AG09309 (cell line): ENCODE measurements at regions not wholly inside any gene's neighbourhood (a gene's known extent, or its start where the extent isn't known, plus 50 kb on each side); places are given as distances from the start of the nearest gene placed in this dataset.

Source experiments
- DNase-seq: peaks from one replicate; pipeline ENCODE4 v3.0.0-alpha.2; 2010; ENCODE audit warnings: low read depth
- H3K4me3 ChIP-seq: 2 replicates; pipeline ENCODE4 v1.5.1; 2011; ENCODE audit warnings: mild to moderate bottlenecking, low read depth, low read length, moderate library complexity; ENCODE audit not compliant: control insufficient read depth
- CTCF ChIP-seq: IDR thresholded peaks from 2 replicates; pipeline ENCODE4 v1.5.1; 2011; ENCODE audit warnings: mild to moderate bottlenecking, low read depth, low read length, inconsistent platforms; ENCODE audit not compliant: insufficient read depth, control insufficient read depth; ENCODE audit errors: missing control alignments

- DNase-seq = no peak
- no peak for TF ChIP-seq CTCF
- H3K4me3 ChIP-seq = no peak overlapping the region
These were observed 1596.9 kb downstream of the RPA4 start for GRCh38 chrX:98480606-98481005.

- DNase-seq = no peak
- H3K4me3 ChIP-seq = no peak overlapping the region
- no peak for TF ChIP-seq CTCF
These were observed 1597.9 kb downstream of the RPA4 start for GRCh38 chrX:98481636-98482035.

GRCh38 chrX:98490670-98491069 is 1607.0 kb downstream of the RPA4 start:
- no peak for DNase-seq
- no peak for TF ChIP-seq CTCF
- no peak overlapping the region for H3K4me3 ChIP-seq

- no peak overlapping the region for H3K4me3 ChIP-seq
- no peak for DNase-seq
- no peak for TF ChIP-seq CTCF
These were observed 1617.7 kb downstream of the RPA4 start for GRCh38 chrX:98501426-98501825.

GRCh38 chrX:98506907-98507306 is 1623.2 kb downstream of the RPA4 start:
- DNase-seq = no peak
- no peak for TF ChIP-seq CTCF
- H3K4me3 ChIP-seq = no peak overlapping the region

- TF ChIP-seq CTCF = no peak
- no peak overlapping the region for H3K4me3 ChIP-seq
- no peak for DNase-seq
These were observed 1630.3 kb downstream of the RPA4 start for GRCh38 chrX:98514032-98514431.

GRCh38 chrX:98516120-98516519 is 1632.4 kb downstream of the RPA4 start:
- H3K4me3 ChIP-seq = no peak overlapping the region
- TF ChIP-seq CTCF = no peak
- no peak for DNase-seq
